ENCODE measurements at regions not wholly inside any gene's neighbourhood (a gene's known extent, or its start where the extent isn't known, plus 50 kb on each side); places are given as distances from the start of the nearest gene placed in this dataset.

DNA sequence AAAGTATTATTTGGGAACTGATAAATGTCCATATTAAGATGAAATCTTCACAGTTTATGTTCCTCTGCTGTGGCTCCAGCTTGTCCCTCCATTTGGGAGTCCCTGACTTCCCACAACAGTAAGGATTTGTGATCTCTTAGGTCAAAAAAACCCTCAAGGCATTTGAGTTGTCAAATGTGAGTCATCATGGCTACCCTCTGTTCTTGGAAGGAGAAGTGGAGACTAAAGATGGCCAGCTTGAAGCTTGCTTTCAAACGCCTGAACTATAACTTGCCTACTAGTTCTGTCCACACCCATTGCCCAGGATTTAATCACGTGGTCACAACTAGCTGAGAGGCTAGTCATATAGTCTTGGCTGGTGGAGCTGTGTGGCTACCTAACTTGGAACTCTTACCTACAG, 107.8 kb downstream of the CCNG2 start:
- TF ChIP-seq HOXA7 (CRISPR knock-in tag; IDR thresholded peaks at IDR 0.05) (no peak), RNF2 (IDR thresholded peaks at IDR 0.05; ENCODE audit: borderline replicate concordance, low read depth) (no peak), CHD2 (IDR thresholded peaks at IDR 0.05; ENCODE audit: low read length, partially characterized antibody) (no peak), TFCP2L1 (CRISPR knock-in tag; IDR thresholded peaks at IDR 0.05) (no peak), RAD21 (conservative IDR thresholded peaks at IDR 0.05 in 1 of 2, IDR thresholded peaks at IDR 0.05 in 1 of 2) (no peak), EHF (CRISPR knock-in tag; IDR thresholded peaks at IDR 0.05) (no peak), FOSB (CRISPR knock-in tag; IDR thresholded peaks at IDR 0.05) (no peak), NPAS2 (CRISPR knock-in tag; IDR thresholded peaks at IDR 0.05; ENCODE audit: borderline replicate concordance) (no peak)
- TF ChIP-seq, protein P1, sequence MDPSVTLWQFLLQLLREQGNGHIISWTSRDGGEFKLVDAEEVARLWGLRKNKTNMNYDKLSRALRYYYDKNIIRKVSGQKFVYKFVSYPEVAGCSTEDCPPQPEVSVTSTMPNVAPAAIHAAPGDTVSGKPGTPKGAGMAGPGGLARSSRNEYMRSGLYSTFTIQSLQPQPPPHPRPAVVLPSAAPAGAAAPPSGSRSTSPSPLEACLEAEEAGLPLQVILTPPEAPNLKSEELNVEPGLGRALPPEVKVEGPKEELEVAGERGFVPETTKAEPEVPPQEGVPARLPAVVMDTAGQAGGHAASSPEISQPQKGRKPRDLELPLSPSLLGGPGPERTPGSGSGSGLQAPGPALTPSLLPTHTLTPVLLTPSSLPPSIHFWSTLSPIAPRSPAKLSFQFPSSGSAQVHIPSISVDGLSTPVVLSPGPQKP (IDR thresholded peaks at IDR 0.05; ENCODE audit: low read depth, low read length) = no peak
- TF ChIP-seq, protein P2, sequence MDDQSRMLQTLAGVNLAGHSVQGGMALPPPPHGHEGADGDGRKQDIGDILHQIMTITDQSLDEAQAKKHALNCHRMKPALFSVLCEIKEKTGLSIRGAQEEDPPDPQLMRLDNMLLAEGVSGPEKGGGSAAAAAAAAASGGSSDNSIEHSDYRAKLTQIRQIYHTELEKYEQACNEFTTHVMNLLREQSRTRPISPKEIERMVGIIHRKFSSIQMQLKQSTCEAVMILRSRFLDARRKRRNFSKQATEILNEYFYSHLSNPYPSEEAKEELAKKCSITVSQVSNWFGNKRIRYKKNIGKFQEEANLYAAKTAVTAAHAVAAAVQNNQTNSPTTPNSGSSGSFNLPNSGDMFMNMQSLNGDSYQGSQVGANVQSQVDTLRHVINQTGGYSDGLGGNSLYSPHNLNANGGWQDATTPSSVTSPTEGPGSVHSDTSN (IDR thresholded peaks at IDR 0.05) = no peak
- Histone ChIP-seq H3K27ac (no peak overlapping the region), H3K4me3 (no peak overlapping the region), H3K4me1 (no peaks in the 10 kb centered on the region), H3K4me2 (no peak overlapping the region), H3K9me3 (no peaks in the 10 kb centered on the region)
- 0% methylated on average over 2 of the region's 2 CpGs for WGBS (ENCODE audit: missing lambda C conversion rate)
- DNase-seq (ENCODE audit: low read depth in 1 of 2, low spot score in 1 of 2) (no peak), ATAC-seq (no peak), FAIRE-seq (no peak)
- ChIA-PET POLR2A (no interaction called here), CTCF (interaction anchor here (1.2 kb wide), 1 partner anchor 44 kb away, joined by 4 read pairs; no protein-coding TSS in a partner anchor)

DNA sequence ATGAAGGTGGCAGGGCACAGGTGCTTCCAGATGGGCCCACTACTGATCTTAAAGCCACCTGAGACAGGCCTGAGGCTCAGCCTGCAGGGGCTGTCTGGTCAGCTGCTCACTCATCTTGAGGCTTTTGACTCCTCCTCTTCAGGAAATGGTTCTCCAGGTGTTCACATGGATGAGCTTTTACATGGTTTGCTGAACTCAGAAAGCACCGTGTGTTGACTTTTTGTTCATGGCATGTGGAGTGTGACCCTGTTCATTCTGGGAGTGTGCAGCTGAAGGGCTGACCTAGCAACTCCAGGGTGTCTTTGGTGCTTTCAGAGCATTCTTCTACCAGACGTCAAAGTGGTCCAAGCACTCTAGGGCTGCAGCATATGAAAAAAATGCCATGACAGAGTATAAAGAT, 111.1 kb downstream of the CCNG2 start:
- POLR2A ChIA-PET = no interaction called here
- H3K9me3 ChIP-seq = no peaks in the 10 kb centered on the region
- CTCF ChIA-PET = interaction anchor here (0.6 kb wide), 1 partner anchor 84 kb away, joined by 3 read pairs; no protein-coding TSS in a partner anchor
- no peak overlapping the region for H3K4me3 ChIP-seq
- no peak for DNase-seq (ENCODE audit: low read depth in 1 of 2, low spot score in 1 of 2)
- no peak for ATAC-seq
- H3K27ac ChIP-seq = no peak overlapping the region
- no peak for FAIRE-seq
- no peak for TF ChIP-seq POLR2A (IDR thresholded peaks at IDR 0.05; ENCODE audit: low read length)
- TF ChIP-seq EHMT2 (IDR thresholded peaks at IDR 0.05; ENCODE audit: low read depth) = no peak
- H3K4me1 ChIP-seq = no peaks in the 10 kb centered on the region
- no peak overlapping the region for H3K4me2 ChIP-seq
- 42% methylated on average over 2 of the region's 2 CpGs for WGBS (ENCODE audit: missing lambda C conversion rate)

DNA sequence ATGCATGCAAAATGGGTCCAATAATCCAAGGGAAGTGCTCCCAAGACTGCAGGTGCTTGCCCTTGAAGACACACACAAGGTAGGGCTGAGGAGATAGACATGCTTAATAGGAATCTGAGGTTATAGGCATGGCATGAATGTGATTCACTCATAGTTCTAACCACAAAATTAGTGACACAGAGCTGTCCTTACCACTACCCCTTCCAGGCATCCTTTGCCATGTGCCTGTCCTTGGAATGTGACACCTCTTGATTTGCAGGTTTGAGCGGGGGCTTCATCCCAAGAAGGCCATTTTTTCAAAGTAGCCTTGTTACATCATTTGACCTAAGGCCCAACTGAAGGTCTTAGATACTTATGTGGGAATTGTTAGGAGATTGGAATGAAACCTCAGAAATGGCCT, 112.5 kb downstream of the CCNG2 start:
- FAIRE-seq (no peak), ATAC-seq (no peak)
- POLR2A ChIA-PET = no interaction called here

More for the DNA sequence above, 112.5 kb downstream of the CCNG2 start:
- 29% methylated on average over 1 of the region's 1 CpG for WGBS (ENCODE audit: missing lambda C conversion rate)
- no peak for DNase-seq (ENCODE audit: low read depth in 1 of 2, low spot score in 1 of 2)
- CTCF ChIA-PET = interaction anchor here (1.2 kb wide), 2 partner anchors 20 to 29 kb away, joined by 4 to 5 read pairs; no protein-coding TSS in a partner anchor
- no peak overlapping the region for H3K4me2 ChIP-seq
- H3K4me1 ChIP-seq = no peaks in the 10 kb centered on the region
- H3K4me3 ChIP-seq = no peak overlapping the region
- no peak overlapping the region for H3K27ac ChIP-seq
- TF ChIP-seq ZC3H11A (IDR thresholded peaks at IDR 0.05) (no peak), RARB (CRISPR knock-in tag; IDR thresholded peaks at IDR 0.05) (no peak), CEBPB (IDR thresholded peaks at IDR 0.05) (no peak), EHF (CRISPR knock-in tag; IDR thresholded peaks at IDR 0.05) (no peak), NFE2L2 (conservative IDR thresholded peaks at IDR 0.05; ENCODE audit: low read length) (no peak), NR3C1 (IDR thresholded peaks at IDR 0.05) (no peak), RAD21 (conservative IDR thresholded peaks at IDR 0.05 in 1 of 2, IDR thresholded peaks at IDR 0.05 in 1 of 2) (no peak), CHD2 (IDR thresholded peaks at IDR 0.05; ENCODE audit: low read length, partially characterized antibody) (no peak), ESRRA (IDR thresholded peaks at IDR 0.05; ENCODE audit: borderline replicate concordance, low read length) (no peak), BHLHE40 (IDR thresholded peaks at IDR 0.05; ENCODE audit: low read depth, low read length) (no peak), ZSCAN20 (CRISPR knock-in tag; IDR thresholded peaks at IDR 0.05) (no peak)
- TF ChIP-seq, protein P3, sequence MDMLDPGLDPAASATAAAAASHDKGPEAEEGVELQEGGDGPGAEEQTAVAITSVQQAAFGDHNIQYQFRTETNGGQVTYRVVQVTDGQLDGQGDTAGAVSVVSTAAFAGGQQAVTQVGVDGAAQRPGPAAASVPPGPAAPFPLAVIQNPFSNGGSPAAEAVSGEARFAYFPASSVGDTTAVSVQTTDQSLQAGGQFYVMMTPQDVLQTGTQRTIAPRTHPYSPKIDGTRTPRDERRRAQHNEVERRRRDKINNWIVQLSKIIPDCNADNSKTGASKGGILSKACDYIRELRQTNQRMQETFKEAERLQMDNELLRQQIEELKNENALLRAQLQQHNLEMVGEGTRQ (IDR thresholded peaks at IDR 0.05) = no peak
- TF ChIP-seq, protein P4, sequence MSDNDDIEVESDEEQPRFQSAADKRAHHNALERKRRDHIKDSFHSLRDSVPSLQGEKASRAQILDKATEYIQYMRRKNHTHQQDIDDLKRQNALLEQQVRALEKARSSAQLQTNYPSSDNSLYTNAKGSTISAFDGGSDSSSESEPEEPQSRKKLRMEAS (IDR thresholded peaks at IDR 0.05) = no peak
- TF ChIP-seq, protein P5, sequence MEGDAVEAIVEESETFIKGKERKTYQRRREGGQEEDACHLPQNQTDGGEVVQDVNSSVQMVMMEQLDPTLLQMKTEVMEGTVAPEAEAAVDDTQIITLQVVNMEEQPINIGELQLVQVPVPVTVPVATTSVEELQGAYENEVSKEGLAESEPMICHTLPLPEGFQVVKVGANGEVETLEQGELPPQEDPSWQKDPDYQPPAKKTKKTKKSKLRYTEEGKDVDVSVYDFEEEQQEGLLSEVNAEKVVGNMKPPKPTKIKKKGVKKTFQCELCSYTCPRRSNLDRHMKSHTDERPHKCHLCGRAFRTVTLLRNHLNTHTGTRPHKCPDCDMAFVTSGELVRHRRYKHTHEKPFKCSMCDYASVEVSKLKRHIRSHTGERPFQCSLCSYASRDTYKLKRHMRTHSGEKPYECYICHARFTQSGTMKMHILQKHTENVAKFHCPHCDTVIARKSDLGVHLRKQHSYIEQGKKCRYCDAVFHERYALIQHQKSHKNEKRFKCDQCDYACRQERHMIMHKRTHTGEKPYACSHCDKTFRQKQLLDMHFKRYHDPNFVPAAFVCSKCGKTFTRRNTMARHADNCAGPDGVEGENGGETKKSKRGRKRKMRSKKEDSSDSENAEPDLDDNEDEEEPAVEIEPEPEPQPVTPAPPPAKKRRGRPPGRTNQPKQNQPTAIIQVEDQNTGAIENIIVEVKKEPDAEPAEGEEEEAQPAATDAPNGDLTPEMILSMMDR (IDR thresholded peaks at IDR 0.05) = no peak
- TF ChIP-seq, protein P6, sequence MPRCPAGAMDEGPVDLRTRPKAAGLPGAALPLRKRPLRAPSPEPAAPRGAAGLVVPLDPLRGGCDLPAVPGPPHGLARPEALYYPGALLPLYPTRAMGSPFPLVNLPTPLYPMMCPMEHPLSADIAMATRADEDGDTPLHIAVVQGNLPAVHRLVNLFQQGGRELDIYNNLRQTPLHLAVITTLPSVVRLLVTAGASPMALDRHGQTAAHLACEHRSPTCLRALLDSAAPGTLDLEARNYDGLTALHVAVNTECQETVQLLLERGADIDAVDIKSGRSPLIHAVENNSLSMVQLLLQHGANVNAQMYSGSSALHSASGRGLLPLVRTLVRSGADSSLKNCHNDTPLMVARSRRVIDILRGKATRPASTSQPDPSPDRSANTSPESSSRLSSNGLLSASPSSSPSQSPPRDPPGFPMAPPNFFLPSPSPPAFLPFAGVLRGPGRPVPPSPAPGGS (IDR thresholded peaks at IDR 0.05) = no peak
- TF ChIP-seq, protein P1 (IDR thresholded peaks at IDR 0.05; ENCODE audit: low read depth, low read length) = no peak
- no peaks in the 10 kb centered on the region for H3K9me3 ChIP-seq
